HG03095 (cell line): ENCODE measurements at regions not wholly inside any gene's neighbourhood (a gene's known extent, or its start where the extent isn't known, plus 50 kb on each side); places are given as distances from the start of the nearest gene placed in this dataset.
"Not testable (repeated sequence)": the region's sequence is repeated elsewhere in the genome, so short reads cannot be mapped to it uniquely, and the experiment has no call there.

Experiments used
- ATAC-seq: cut with Tn5 transposase; IDR thresholded peaks from one replicate; pipeline ENCODE4 v1.9.1; 2021; ENCODE audit warnings: moderate library complexity; ENCODE audit not compliant: unreplicated experiment

- ATAC-seq = not testable (repeated sequence)
These were observed 2693.1 kb upstream of the TPTE start for GRCh38 chr21:7828260-7828659.

- ATAC-seq = not testable (repeated sequence)
These were observed 2692.0 kb upstream of the TPTE start for GRCh38 chr21:7829411-7829810.

GRCh38 chr21:7837315-7837714 is 2684.1 kb upstream of the TPTE start:
- not testable (repeated sequence) for ATAC-seq

GRCh38 chr21:7853426-7853825 is 2668.0 kb upstream of the TPTE start:
- ATAC-seq = not testable (repeated sequence)

DNA sequence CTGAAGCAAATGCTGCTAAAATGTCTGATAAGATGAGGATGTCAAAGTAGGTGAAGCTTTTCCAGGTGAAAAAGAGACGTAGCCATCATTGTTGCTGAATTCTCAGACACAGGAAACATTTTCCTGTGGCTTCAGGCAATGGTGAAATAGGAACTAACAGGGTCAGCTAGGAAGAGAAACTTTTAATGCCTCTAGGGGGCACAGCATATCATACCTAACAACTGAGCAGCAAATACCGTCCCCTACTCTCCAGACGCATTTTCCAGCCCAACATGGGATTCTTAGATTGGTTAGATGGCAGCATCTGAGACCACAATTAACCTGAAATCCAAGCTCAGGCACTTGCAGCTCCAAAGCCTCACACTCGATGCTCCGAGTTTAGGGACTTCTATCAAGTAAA is 2667.5 kb upstream of the TPTE start:
- ATAC-seq = not testable (repeated sequence)
